ENCODE measurements at regions not wholly inside any gene's neighbourhood (a gene's known extent, or its start where the extent isn't known, plus 50 kb on each side); places are given as distances from the start of the nearest gene placed in this dataset.

DNA sequence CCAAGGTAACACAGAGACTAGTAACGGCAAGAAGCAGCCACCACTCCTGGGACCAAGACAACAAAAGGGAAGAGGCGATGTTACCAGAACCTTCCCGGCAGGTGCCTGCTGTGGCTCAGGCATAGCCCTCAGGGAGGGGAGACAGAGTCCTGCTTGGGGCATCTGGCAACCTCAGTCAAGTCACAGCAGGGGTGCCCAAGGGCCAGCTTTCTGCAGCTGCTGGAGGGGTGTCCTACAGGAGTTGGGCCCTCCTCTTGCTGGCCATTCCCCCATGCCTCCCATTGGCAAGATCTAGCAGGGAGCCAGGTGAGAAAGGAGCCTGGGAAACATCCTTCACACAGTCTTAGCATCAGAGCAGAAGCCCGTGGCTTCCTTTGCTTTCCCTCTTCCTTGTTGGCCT lies 197.3 kb upstream of the IL12A start:
- ATAC-seq (no peak), DNase-seq (ENCODE audit: low spot score) (no peak)
- intact Hi-C loops (cut with DNase I): no loop called here

DNA sequence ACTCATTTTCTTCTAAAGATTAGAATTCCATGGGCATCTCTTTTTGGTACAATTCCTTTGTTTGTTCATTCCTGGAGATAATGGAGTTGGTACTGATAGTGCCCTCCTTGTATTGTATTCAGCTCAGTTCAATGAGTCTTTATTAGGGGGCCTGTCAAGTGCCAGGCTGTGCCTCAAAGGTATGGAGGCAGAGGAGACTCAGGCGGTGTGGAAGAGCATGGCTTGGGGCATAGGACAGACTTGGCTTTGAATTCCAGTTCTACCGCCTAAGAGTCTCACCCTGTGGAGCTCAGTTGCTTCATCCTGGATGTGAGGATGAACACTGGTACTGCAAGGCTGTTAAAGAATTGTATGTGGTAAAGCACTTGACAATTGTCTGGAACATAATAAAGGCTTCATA lies 196.6 kb upstream of the IL12A start:
- DNase-seq (ENCODE audit: low spot score): no peak
- intact Hi-C loops (cut with DNase I): no loop called here
- ATAC-seq: no peak

DNA sequence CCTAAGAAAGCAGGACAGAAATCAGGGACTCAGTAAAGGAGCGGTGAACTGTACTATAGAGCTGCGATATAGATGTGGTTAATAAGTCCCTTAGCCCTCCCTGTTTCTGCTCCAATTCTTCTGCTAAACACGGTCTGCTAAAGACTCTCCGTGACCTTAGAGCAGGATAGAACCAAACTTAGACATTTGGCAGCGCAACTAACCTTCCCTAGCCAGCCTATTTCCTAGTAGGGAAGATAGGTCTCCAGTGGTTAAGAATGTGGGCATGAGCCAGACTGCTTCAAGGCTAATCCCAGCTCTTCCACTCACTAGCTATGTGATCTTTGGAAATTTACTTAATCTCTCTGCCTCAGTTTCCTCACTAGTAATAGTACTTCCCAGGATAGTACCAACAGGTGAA lies 193.6 kb upstream of the IL12A start:
- no peak for DNase-seq (ENCODE audit: low spot score)

DNA sequence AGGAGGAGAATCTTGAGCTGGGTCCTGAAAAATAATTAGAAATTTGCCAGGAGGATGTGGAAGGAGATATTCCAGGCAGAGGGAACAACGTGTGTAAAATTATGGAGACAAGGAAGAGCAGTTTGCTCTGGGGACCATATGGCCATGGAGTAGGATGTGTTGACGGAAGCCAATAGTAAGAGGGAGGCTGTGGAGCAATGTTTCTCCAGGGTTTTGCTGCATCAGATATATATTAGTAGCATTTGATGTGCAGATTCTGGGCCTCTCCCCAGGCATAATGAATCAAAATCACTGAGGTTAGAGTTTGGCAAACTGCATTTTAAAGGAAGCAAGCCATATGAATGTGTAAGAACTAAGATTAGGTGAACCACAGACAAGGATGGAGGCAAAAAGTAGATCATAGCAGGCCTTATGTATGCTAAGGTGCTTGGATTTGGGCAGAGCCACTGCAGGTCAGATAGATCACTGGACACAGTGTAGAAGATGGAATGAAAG lies 192.9 kb upstream of the IL12A start:
- no peak for DNase-seq (ENCODE audit: low spot score)
- no peak for ATAC-seq
- intact Hi-C loops (cut with DNase I): loop anchor here (5.0 kb wide), 1 partner anchor 533 kb away; no protein-coding TSS in a partner anchor

More for the DNA sequence above, 193.6 kb upstream of the IL12A start:
- ATAC-seq: peak; percentile 78
- intact Hi-C loops (cut with DNase I): loop anchor here (5.0 kb wide), 1 partner anchor 533 kb away; no protein-coding TSS in a partner anchor

DNA sequence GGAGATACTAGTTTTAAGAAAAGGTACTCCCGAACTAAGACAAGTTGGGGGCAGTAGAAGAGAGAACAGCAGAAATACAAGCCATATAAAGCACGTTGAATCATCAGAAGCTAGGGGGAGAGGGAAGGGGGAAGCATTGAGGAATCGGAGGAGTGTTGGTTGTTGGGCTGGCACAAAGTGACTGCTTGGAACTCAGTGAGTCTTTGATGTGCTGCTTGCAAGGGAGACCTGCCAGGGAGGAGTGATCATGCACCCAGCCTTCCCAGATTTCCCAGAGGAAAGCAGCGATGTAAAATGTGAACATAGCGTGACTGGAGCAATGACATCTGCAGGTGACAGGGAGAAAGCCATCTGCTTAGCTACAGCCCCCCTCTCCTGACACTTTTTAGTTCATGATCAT lies 192.4 kb upstream of the IL12A start:
- DNase-seq (ENCODE audit: low spot score): no peak
- no peak for ATAC-seq
- intact Hi-C loops (cut with DNase I): loop anchor here (5.0 kb wide), 1 partner anchor 534 kb away; no protein-coding TSS in a partner anchor

DNA sequence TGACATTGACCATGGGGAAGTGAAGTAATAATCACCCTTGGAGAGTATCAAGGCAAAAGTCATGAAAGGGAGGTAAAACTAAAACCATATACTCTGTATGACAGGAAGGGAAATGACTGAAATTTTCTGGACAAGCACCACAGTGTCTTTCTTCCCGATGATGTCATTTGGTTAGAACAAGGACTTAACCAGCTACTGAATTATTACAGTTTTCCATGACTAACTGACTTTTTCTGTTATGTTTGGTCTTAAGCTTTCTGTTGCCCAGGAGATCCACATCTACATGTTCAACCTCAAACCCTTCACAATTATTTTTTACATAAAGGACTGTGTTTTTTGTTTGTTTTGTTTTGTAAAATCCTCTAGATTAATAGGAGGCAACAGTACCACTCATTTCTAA lies 191.9 kb upstream of the IL12A start:
- ATAC-seq (peak; percentile 16), DNase-seq (ENCODE audit: low spot score) (no peak)
- intact Hi-C loops (cut with DNase I): loop anchor here (5.0 kb wide), 1 partner anchor 534 kb away; no protein-coding TSS in a partner anchor

DNA sequence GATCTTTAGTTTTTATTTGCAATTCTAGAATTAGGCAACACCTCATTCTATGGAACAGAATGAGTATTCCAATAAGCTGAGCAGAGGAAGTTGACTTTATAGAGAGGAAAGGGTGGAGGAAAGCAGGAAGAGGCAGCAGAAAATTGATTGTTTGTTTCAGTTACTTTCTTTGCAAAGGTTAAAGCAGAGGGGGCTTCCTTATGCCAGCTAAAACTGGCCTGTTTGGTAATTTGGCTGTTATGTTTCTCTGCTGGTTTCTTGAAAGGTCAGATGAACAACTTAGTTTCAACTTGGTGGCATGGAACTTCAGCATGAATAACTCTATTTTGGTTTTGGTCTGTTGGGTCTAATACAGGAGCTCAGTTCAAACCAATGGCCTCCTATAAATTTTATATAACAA lies 190.9 kb upstream of the IL12A start:
- DNase-seq (ENCODE audit: low spot score): no peak
- no peak for ATAC-seq
- intact Hi-C loops (cut with DNase I): loop anchor here (5.0 kb wide), 1 partner anchor 535 kb away; no protein-coding TSS in a partner anchor

DNA sequence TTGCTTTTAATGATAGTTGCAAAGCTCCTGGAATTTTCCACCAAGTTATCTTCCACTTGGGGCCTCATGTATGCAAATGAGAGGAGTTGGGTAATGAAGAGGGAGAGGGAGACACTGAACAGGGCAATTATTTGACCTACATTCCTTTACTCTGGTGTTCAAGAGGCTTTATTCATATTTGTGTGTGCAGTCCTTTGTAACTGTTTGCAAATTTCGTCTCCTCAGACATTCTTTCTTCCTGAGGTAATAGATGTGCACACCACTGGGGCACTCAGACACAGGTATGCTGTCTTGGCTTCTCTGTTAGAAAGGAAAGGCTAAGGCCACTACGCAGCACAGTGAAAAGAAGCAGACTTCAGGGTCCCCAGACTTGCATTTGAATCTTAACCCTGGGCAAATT lies 189.7 kb upstream of the IL12A start:
- intact Hi-C loops (cut with DNase I): loop anchor here (5.0 kb wide), 1 partner anchor 537 kb away; no protein-coding TSS in a partner anchor
- ATAC-seq (no peak), DNase-seq (ENCODE audit: low spot score) (no peak)

DNA sequence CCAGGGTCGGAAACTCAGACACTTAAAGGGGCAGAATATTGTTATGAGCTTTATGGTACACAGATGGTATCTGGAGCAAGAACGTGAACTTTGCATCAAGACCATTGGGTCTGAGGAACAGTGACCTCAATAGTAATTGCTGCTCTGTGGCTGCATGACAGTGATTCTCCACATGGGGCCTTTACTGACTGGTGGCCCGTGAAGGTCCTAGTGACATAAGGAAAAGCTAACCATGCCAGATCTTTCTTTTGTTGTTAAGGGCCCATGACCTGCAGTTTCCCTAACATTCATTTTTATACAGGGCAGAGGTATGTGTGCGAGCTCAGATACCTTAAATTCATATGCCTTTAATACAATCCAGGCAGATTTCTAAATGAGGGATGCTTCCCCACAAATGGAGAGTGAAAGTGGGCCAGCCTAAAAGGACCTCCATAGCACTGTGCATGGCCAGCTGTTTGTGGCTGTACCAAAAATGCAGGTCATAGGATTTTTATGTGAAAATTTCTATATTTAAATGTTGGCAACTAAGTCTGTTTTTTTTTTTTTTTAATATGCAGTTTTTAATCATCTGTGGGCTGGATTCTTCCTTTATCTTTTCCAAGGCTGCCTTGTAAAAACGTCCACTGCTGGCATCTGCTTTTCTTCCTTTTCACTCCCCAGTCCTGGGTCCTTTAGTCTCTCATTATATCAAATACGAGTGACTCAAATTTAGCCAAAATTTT lies 188.0 kb upstream of the IL12A start:
- ATAC-seq: no peak
- DNase-seq (ENCODE audit: low spot score): no peak
- intact Hi-C loops (cut with DNase I): no loop called here

DNA sequence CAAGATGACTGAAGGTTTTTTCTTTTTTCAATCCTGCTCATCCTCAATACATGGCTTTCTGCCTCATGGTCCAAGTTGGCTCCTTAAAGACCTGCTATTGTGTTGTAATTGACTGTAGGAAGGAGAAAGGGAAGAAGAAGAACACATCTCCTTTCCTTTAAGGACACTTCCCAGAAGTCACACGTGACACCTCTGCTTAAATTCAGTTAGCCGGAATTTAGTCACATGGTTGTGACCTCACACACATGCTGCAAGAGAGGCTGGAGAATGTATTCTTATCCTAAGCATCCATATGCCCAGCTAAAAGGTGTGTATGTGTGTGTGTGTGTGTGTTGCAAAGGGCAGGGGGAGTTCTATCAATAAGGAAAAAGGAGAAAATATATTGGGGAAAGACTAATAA lies 185.8 kb upstream of the IL12A start:
- intact Hi-C loops (cut with DNase I): no loop called here
- no peak for DNase-seq (ENCODE audit: low spot score)
- no peak for ATAC-seq

DNA sequence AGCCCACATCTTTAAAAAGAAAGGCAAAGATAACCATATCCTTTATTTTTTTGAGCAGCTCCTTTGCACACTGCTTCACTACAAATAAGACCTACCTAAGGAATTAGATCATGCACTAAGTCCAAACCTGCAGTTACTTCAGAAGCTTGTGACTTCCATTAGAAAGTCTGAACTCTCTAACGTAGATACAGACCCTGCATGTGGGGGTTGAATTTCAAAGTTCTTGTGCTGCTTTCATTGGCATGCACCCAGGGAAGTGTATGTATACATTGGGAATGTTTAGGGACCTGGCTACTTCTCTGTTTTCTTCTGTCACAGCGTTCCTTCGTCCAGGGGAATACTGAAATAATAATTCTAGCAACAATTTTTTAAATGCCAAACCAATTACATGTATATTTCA lies 185.2 kb upstream of the IL12A start:
- intact Hi-C loops (cut with DNase I): no loop called here
- no peak for ATAC-seq

DNA sequence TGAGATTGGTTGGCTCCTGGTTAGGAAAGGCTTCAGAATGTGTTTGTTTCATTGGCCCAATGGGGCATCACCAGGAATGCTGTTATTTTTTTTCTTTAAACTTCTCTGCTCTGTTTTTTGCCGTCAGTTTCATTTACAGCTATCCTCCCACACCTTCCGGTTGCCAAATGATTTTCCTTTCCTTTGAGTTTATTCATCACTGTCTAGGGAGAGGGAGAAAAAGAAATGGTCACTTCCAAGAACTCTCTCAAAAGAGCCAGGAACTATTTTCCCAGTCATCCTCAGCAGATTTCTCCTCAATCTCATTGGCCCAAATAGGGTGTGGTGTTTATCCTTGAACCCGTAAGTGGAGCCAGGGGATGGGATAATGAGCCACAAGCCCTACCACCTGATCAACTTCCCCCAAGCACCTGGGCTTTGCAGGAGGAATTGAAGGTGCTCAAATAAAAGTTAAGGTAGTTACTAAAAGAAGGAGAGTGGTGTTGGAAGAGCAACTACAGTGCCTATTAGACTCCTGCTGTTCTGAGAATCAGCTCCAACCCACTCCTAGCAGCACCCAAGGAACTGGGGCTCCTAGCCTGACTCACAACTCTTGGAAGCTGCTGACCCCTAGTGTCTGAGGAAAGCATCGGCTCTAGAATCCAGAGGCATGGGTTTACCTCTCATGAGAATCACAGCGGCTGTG lies 183.8 kb upstream of the IL12A start:
- peak; percentile 71 for DNase-seq (ENCODE audit: low spot score)
- intact Hi-C loops (cut with DNase I): no loop called here
- peak; percentile 86 for ATAC-seq

More for the DNA sequence above, 185.2 kb upstream of the IL12A start:
- no peak for DNase-seq (ENCODE audit: low spot score)

DNA sequence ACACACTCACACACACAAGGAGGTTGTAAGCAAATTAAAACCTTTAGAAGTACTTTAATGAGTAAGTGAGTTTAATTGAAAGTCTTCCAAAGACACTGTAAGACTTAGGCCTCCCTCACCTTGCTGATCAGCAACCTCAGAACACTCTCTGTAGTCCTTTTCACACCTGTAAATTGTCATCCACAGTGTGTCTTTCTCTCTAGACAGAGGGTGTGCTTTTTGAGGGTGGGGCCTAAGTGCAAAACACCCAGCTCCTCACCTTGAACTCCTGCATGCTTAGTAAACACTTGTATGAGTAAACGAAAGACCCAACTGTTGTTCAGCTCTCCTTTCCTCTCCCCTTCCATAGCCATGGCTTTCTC lies 183.2 kb upstream of the IL12A start:
- intact Hi-C loops (cut with DNase I): no loop called here
- no peak for ATAC-seq
- no peak for DNase-seq (ENCODE audit: low spot score)

DNA sequence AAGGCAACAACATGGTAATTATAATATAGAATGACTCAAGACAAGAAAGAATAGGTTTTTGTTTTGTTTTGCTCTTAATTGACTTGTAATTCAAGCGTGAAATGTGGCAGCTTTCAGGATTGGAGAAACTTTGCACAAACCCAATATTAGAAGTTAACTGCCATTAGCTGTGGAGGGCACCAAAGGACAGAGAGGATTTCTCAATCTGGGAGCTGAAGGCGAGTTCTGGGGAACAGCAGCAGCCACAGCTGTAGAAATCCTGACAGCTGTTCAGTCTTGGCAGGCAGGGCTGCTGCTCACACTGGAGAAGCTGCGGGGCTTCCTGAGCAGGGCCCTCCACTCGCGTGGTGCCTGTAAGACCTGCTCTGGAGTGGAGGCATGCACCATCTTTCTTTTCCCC lies 182.2 kb upstream of the IL12A start:
- intact Hi-C loops (cut with DNase I): no loop called here
- ATAC-seq (peak; percentile 90), DNase-seq (ENCODE audit: low spot score) (no peak)

DNA sequence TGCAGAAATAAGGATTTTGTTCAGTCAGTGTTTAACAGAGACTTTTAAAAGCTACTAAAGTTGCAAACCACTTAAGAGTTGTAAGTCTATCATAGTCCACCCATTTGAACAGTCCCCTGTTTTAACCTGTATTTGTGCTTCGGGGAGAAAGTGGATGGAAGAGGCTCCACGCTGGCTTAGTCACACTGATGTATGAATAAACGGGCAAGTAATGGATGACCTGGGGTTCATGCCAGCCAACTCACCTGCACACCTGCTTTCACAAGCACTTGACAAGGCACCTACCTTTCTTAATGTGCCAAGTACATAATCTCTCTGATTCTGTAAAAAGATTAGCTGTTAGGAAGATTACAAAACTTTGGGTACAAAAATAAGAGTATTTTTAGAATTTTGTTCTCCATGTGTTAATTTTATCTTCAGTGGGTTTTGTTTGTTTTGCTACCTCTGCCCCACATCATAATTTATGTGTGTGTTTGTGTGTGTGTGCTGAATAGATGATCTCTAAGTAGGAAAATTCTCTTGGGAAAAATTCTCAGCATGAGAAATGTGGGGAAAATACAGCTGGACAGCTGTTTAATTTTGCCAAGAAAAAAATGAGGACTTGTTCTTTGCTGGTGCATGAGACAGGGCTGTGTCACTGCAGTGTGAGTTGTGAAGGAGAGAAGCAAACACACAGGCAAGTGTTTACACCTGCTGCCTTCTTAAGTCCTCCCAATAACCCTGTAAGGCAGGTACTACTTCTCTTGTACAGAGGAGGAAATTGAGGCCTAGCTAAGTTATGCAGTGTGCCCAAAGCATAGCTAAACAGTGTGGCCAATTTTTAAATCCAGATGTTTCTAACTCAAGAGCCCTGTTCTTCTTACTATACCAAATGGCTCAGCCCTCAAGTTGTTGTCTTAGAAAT lies 181.2 kb upstream of the IL12A start:
- intact Hi-C loops (cut with DNase I): no loop called here
- ATAC-seq (peak; percentile 55), DNase-seq (ENCODE audit: low spot score) (no peak)

DNA sequence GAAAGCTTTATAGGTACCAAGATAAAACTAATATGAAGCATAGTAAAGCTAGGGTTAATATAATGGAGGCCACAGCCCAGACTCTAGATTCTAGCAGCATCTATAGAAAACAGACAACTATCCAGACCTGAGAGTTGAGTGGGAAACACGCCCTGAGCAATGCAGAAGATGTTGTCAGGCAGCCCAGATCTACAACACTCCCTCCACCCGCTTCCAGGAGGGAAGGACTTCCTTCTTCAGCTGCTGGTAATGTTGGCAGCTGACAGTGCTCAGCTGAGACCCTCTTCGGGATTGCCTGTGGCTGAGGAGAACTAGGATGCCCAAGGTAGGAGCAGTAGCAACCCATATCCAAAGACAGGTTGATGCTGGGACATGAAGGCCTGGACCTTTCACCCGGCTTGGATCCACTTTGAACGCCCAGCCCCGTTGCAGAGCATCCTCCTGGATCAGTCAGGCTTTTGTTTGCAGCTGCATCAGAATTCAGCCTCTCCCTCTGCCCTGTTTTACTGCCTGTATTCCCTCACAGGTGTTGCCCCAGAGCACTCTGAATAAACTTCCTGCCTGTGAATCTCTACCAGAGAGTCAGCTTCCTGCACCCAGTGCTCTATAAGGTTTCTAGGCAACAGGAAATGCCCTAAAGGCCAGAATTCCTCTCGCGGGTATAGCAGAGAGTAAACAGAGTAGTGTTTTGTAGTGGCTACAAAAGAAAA lies 174.7 kb upstream of the IL12A start:
- intact Hi-C loops (cut with DNase I): no loop called here
- no peak for DNase-seq (ENCODE audit: low spot score)
- ATAC-seq: peak; percentile 22

DNA sequence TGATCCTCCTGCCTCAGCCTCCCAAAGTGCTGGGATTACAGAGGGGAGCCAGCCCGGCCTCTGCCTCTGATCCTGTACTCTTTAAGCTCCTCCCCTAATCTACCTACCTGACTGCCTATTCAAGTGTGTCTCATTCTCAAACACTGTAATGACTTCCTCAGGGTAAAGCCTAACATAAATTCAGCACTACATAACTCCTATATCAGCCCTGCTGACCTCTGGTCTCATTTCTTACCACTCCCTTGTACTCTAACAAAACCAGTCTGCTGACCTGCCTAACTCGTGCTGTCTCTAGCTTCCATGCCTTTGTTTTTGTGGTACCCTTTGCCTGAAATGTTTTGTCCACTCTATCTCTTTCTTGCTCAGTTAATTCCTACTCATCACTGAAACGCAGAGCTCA lies 172.1 kb upstream of the IL12A start:
- intact Hi-C loops (cut with DNase I): no loop called here
- DNase-seq (ENCODE audit: low spot score) (no peak), ATAC-seq (no peak)

DNA sequence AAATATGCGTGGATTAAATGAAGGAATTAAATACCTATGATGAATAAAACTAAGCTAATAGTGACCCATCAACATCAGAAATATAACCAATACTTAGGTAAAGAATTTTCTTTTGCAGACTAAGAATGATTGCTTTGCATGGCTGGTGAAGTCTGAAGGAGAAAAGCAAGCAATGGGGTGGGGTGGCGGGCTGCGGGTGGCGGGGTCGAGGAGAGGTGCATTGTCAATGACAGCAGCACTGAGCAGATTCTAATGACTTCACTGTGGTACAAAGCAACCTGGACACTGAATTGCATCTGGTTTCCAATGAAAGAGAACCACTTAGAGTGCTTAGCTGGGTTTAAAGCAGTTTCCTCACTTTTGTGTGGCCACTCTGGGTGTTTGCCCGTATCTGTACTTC lies 171.5 kb upstream of the IL12A start:
- ATAC-seq: no peak
- intact Hi-C loops (cut with DNase I): no loop called here
- DNase-seq (ENCODE audit: low spot score): no peak

DNA sequence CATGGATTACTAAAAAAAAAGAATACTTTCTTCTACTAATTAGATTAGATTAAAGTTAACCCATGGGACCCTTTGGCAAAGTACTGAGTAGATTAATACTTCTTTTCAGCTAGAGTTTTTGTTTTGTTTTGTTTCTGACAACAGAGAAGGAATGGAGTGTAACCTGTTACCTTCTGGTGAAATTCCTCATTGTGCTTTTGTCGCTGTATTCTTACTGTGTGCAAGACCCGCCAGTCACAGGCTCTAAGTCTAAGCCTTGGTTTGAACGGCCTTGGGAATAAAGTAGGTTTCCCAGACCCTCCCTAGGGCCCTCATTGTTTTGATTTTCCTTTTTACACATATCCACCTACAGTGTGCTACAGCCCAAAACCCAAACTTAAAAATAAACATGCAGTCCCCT lies 171.1 kb upstream of the IL12A start:
- DNase-seq (ENCODE audit: low spot score) (no peak), ATAC-seq (no peak)
- intact Hi-C loops (cut with DNase I): no loop called here

All from sciatic nerve (tissue), 2 donors.